Right lobe of liver (tissue), 4 donors: ENCODE measurements at regions not wholly inside any gene's neighbourhood (a gene's known extent, or its start where the extent isn't known, plus 50 kb on each side); places are given as distances from the start of the nearest gene placed in this dataset.

ENCODE experiments used
- POLR2A ChIP-seq: fragments of 450-650 bp; IDR thresholded peaks from one replicate; pipeline ENCODE4 v1.6.1; 2017; ENCODE audit warnings: antibody characterized with exemption, mild to moderate bottlenecking
- TF ChIP-seq, protein P1 (sequence below), 4 donors: fragments of 200-600 bp in 3 of 4; fragments of 450-650 bp in 1 of 4; IDR thresholded peaks; one replicate each; pipeline versions ENCODE4 v1.5.1 to v1.8.0; 2016 to 2022; ENCODE audit warnings: antibody characterized with exemption in 4 of 4, mild to moderate bottlenecking in 2 of 4
- donor health status: DM: no; HTN: no; CAD: no.
- donor health status: DM: no; HTN: no; CAD: no.
- donor health status: DM: no; HTN: yes; CAD: no.

DNA sequence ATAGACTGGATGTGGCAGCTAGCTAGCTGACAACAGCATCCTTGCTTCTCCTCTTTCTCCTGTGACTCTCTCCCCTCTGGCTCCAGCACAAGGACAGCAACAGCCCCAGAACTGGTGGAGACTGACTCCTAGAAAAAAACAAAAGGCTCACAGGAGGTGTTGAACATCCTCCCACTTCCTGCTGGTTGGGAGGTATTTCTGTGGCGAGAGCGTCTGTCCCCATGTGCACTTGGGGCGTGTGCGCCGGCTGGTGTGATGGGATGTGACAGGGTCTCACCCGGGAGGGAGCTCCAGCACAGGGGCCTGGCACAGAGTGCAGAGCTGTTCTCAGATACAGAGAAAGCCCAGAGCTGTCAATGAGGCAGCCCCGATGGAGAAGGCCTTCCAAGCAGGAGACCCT lies 107.2 kb upstream of the E2F8 start:
- no peak for TF ChIP-seq POLR2A
- TF ChIP-seq, protein P1, sequence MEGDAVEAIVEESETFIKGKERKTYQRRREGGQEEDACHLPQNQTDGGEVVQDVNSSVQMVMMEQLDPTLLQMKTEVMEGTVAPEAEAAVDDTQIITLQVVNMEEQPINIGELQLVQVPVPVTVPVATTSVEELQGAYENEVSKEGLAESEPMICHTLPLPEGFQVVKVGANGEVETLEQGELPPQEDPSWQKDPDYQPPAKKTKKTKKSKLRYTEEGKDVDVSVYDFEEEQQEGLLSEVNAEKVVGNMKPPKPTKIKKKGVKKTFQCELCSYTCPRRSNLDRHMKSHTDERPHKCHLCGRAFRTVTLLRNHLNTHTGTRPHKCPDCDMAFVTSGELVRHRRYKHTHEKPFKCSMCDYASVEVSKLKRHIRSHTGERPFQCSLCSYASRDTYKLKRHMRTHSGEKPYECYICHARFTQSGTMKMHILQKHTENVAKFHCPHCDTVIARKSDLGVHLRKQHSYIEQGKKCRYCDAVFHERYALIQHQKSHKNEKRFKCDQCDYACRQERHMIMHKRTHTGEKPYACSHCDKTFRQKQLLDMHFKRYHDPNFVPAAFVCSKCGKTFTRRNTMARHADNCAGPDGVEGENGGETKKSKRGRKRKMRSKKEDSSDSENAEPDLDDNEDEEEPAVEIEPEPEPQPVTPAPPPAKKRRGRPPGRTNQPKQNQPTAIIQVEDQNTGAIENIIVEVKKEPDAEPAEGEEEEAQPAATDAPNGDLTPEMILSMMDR (IDR thresholded peaks at IDR 0.05): no peak
